ENCODE measurements at regions not wholly inside any gene's neighbourhood (a gene's known extent, or its start where the extent isn't known, plus 50 kb on each side); places are given as distances from the start of the nearest gene placed in this dataset.

DNA sequence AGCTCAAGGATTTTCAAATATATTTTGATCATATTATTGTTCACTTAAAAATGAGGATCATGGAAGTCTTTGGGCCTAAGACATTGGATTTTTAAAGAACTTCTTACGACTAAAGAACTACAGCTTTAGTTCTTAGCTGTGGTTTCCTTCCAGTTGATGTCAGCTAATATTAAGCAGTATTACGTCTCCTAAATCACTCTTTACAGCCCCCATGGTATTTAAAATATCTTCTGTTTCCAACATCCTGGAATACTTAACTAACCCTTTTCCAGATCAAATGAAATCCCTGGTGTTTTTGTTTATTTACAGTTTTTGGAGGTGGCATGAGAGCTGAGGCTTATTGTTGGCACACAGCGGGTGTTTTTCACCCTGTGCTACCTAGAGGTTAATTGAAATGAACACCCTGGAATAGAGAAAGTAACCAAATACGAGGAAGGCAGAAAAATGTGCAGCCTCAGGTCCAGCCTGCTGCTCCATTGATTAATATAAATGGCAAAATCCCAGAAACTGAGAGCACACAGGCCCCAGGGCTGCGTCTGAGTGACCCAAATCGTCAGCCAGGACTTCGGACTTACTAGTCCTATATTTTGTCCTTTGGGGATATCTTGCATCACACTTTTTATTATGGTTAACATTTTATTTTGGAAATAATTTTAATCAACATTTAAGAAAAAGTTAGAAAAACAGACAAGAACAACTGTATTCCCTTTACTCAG, 52.3 kb upstream of the ICE1 start:
- no peaks in the 10 kb centered on the region for H3K36me3 ChIP-seq (ENCODE audit: insufficient read depth, low read length)
- H3K36me3 Mint-ChIP-seq = peaks cover 0 to 8% of the 10 kb centered on the region in 2 donors
- ChIA-PET CTCF (ENCODE audit: partially characterized antibody) (interaction anchor here (0.5 kb wide), 1 partner anchor 46 kb away, joined by 3 read pairs; no protein-coding TSS in a partner anchor), POLR2A (ENCODE audit: partially characterized antibody) (no interaction called here)
- no peaks in the 10 kb centered on the region for H3K27me3 ChIP-seq (ENCODE audit: insufficient read depth, low read length)
- H3K9me3 ChIP-seq (ENCODE audit: control insufficient read depth in 1 of 2, low read length in 2 of 2) = no peaks in the 10 kb centered on the region
- H3K4me3 ChIP-seq (ENCODE audit: low read length in 2 of 2) = no peak overlapping the region
- no peaks in the 10 kb centered on the region for H3K4me1 ChIP-seq (ENCODE audit: insufficient read depth, low read length)
- no peak for DNase-seq
- no peaks in the 10 kb centered on the region for H3K4me1 Mint-ChIP-seq
- H3K27ac Mint-ChIP-seq = no peak overlapping the region
- peaks cover 0 to 2% (median 0%) of the 10 kb centered on the region in 8 donors for H3K9me3 Mint-ChIP-seq
- H3K27ac ChIP-seq (ENCODE audit: low read depth, low read length) = no peak overlapping the region
- H3K4me3 Mint-ChIP-seq = no peak overlapping the region
- H3K27me3 Mint-ChIP-seq = no peaks in the 10 kb centered on the region
- intact Hi-C loops (cut with micrococcal nuclease) = no loop called here

- H3K27me3 Mint-ChIP-seq = no peaks in the 10 kb centered on the region
- peaks cover 0 to 2% (median 0%) of the 10 kb centered on the region in 8 donors for H3K9me3 Mint-ChIP-seq
Measured at GRCh38 chr5:5371005-5371404, 51.5 kb upstream of the ICE1 start.

GRCh38 chr5:5371957-5372356, 50.5 kb upstream of the ICE1 start:
- ChIA-PET POLR2A (ENCODE audit: partially characterized antibody) (no interaction called here), CTCF (ENCODE audit: partially characterized antibody) (no interaction called here)
- Histone ChIP-seq H3K9me3 (ENCODE audit: control insufficient read depth in 1 of 2, low read length in 2 of 2) (no peaks in the 10 kb centered on the region), H3K27ac (ENCODE audit: low read depth, low read length) (no peak overlapping the region), H3K27me3 (ENCODE audit: insufficient read depth, low read length) (no peaks in the 10 kb centered on the region), H3K4me1 (ENCODE audit: insufficient read depth, low read length) (no peaks in the 10 kb centered on the region), H3K36me3 (ENCODE audit: insufficient read depth, low read length) (no peaks in the 10 kb centered on the region), H3K4me3 (ENCODE audit: low read length in 2 of 2) (no peak overlapping the region)
- Mint-ChIP-seq H3K9me3 (peaks cover 0 to 2% (median 0%) of the 10 kb centered on the region in 8 donors), H3K36me3 (peaks cover 0 to 8% of the 10 kb centered on the region in 2 donors), H3K27ac (no peak overlapping the region), H3K27me3 (no peaks in the 10 kb centered on the region), H3K4me1 (no peaks in the 10 kb centered on the region), H3K4me3 (no peak overlapping the region)
- no peak for DNase-seq
- intact Hi-C loops (cut with micrococcal nuclease) = no loop called here

More at GRCh38 chr5:5371005-5371404, 51.5 kb upstream of the ICE1 start:
- CTCF ChIA-PET (ENCODE audit: partially characterized antibody) = no interaction called here
- Histone ChIP-seq H3K4me1 (ENCODE audit: insufficient read depth, low read length) (no peaks in the 10 kb centered on the region), H3K36me3 (ENCODE audit: insufficient read depth, low read length) (no peaks in the 10 kb centered on the region), H3K27ac (ENCODE audit: low read depth, low read length) (no peak overlapping the region), H3K9me3 (ENCODE audit: control insufficient read depth in 1 of 2, low read length in 2 of 2) (no peaks in the 10 kb centered on the region), H3K4me3 (ENCODE audit: low read length in 2 of 2) (no peak overlapping the region), H3K27me3 (ENCODE audit: insufficient read depth, low read length) (no peaks in the 10 kb centered on the region)
- POLR2A ChIA-PET (ENCODE audit: partially characterized antibody) = no interaction called here
- Mint-ChIP-seq H3K36me3 (peaks cover 0 to 8% of the 10 kb centered on the region in 2 donors), H3K4me3 (no peak overlapping the region), H3K4me1 (no peaks in the 10 kb centered on the region), H3K27ac (no peak overlapping the region)
- DNase-seq = no peak
- intact Hi-C loops (cut with micrococcal nuclease) = no loop called here

- Histone ChIP-seq H3K27me3 (ENCODE audit: insufficient read depth, low read length) (no peaks in the 10 kb centered on the region), H3K9me3 (ENCODE audit: control insufficient read depth in 1 of 2, low read length in 2 of 2) (no peaks in the 10 kb centered on the region), H3K27ac (ENCODE audit: low read depth, low read length) (no peak overlapping the region), H3K4me1 (ENCODE audit: insufficient read depth, low read length) (no peaks in the 10 kb centered on the region), H3K4me3 (ENCODE audit: low read length in 2 of 2) (no peak overlapping the region), H3K36me3 (ENCODE audit: insufficient read depth, low read length) (no peaks in the 10 kb centered on the region)
- ChIA-PET POLR2A (ENCODE audit: partially characterized antibody) (no interaction called here), CTCF (ENCODE audit: partially characterized antibody) (no interaction called here)
- intact Hi-C loops (cut with micrococcal nuclease) = no loop called here
- H3K4me3 Mint-ChIP-seq = no peak overlapping the region
- H3K27ac Mint-ChIP-seq = no peak overlapping the region
- H3K27me3 Mint-ChIP-seq = no peaks in the 10 kb centered on the region
- no peaks in the 10 kb centered on the region for H3K4me1 Mint-ChIP-seq
- no peak for DNase-seq
- peaks cover 0 to 2% (median 0%) of the 10 kb centered on the region in 8 donors for H3K9me3 Mint-ChIP-seq
- peaks cover 0 to 8% of the 10 kb centered on the region in 2 donors for H3K36me3 Mint-ChIP-seq
Measured at GRCh38 chr5:5372511-5372910, 50.0 kb upstream of the ICE1 start.
